ENCODE measurements at regions not wholly inside any gene's neighbourhood (a gene's known extent, or its start where the extent isn't known, plus 50 kb on each side); places are given as distances from the start of the nearest gene placed in this dataset.
"Not testable (repeated sequence)": the region's sequence is repeated elsewhere in the genome, so short reads cannot be mapped to it uniquely, and the experiment has no call there.

GRCh38 chr5:175331173-175332036 is 112.6 kb downstream of the DRD1 start:
- H3K4me1 Mint-ChIP-seq; H3K27ac Mint-ChIP-seq; H3K36me3 Mint-ChIP-seq (ENCODE audit: low read depth); H3K4me3 Mint-ChIP-seq; ATAC-seq (replicated peaks): not testable (repeated sequence)
- Mint-ChIP-seq H3K27me3 (peaks cover 15% of the 10 kb centered on the region), H3K9me3 (peaks cover 10% of the 10 kb centered on the region)

GRCh38 chr5:175329976-175330375 is 114.0 kb downstream of the DRD1 start:
- ATAC-seq (replicated peaks) = no peak
- no peaks in the 10 kb centered on the region for H3K36me3 Mint-ChIP-seq (ENCODE audit: low read depth)
- H3K27ac Mint-ChIP-seq = no peak overlapping the region
- no peak overlapping the region for H3K4me3 Mint-ChIP-seq
- H3K9me3 Mint-ChIP-seq = peaks cover 10% of the 10 kb centered on the region
- no peaks in the 10 kb centered on the region for H3K4me1 Mint-ChIP-seq
- peaks cover 12% of the 10 kb centered on the region for H3K27me3 Mint-ChIP-seq

GRCh38 chr5:175328687-175329086 is 115.3 kb downstream of the DRD1 start:
- Mint-ChIP-seq H3K9me3 (peaks cover 10% of the 10 kb centered on the region), H3K27ac (no peak overlapping the region), H3K4me1 (no peaks in the 10 kb centered on the region), H3K4me3 (no peak overlapping the region), H3K36me3 (ENCODE audit: low read depth) (no peaks in the 10 kb centered on the region), H3K27me3 (peaks cover 16% of the 10 kb centered on the region)
- ATAC-seq (replicated peaks) = no peak

- peaks cover 10% of the 10 kb centered on the region for H3K9me3 Mint-ChIP-seq
- no peaks in the 10 kb centered on the region for H3K4me1 Mint-ChIP-seq
- no peak overlapping the region for H3K4me3 Mint-ChIP-seq
- no peaks in the 10 kb centered on the region for H3K36me3 Mint-ChIP-seq (ENCODE audit: low read depth)
- peaks cover 16% of the 10 kb centered on the region for H3K27me3 Mint-ChIP-seq
- ATAC-seq (replicated peaks) = no peak
- no peak overlapping the region for H3K27ac Mint-ChIP-seq
Measured at GRCh38 chr5:175328176-175328575, 115.8 kb downstream of the DRD1 start.

GRCh38 chr5:175325681-175326080 is 118.3 kb downstream of the DRD1 start:
- H3K4me3 Mint-ChIP-seq = no peak overlapping the region
- peaks cover 18% of the 10 kb centered on the region for H3K27me3 Mint-ChIP-seq
- H3K4me1 Mint-ChIP-seq = no peaks in the 10 kb centered on the region
- ATAC-seq (replicated peaks) = no peak
- peaks cover 6% of the 10 kb centered on the region for H3K9me3 Mint-ChIP-seq
- H3K27ac Mint-ChIP-seq = no peak overlapping the region
- H3K36me3 Mint-ChIP-seq (ENCODE audit: low read depth) = no peaks in the 10 kb centered on the region

GRCh38 chr5:175321927-175322532 is 122.0 kb downstream of the DRD1 start:
- Mint-ChIP-seq H3K36me3 (ENCODE audit: low read depth) (no peaks in the 10 kb centered on the region), H3K27me3 (peaks cover 14% of the 10 kb centered on the region), H3K9me3 (peaks cover 11% of the 10 kb centered on the region), H3K27ac (no peak overlapping the region), H3K4me3 (no peak overlapping the region), H3K4me1 (no peaks in the 10 kb centered on the region)
- ATAC-seq (replicated peaks) = no peak

- H3K9me3 Mint-ChIP-seq = peaks cover 11% of the 10 kb centered on the region
- H3K27ac Mint-ChIP-seq = no peak overlapping the region
- no peaks in the 10 kb centered on the region for H3K36me3 Mint-ChIP-seq (ENCODE audit: low read depth)
- peaks cover 23% of the 10 kb centered on the region for H3K27me3 Mint-ChIP-seq
- no peak for ATAC-seq (replicated peaks)
- H3K4me1 Mint-ChIP-seq = no peaks in the 10 kb centered on the region
- H3K4me3 Mint-ChIP-seq = no peak overlapping the region
Measured at GRCh38 chr5:175319199-175319598, 124.8 kb downstream of the DRD1 start.

- ATAC-seq (replicated peaks) = no peak
Measured at GRCh38 chr5:175317872-175318271, 126.1 kb downstream of the DRD1 start.

GRCh38 chr5:175309218-175309810 is 134.7 kb downstream of the DRD1 start:
- H3K27ac Mint-ChIP-seq = no peak overlapping the region
- no peak for ATAC-seq (replicated peaks)

More at GRCh38 chr5:175317872-175318271, 126.1 kb downstream of the DRD1 start:
- H3K4me1 Mint-ChIP-seq = no peaks in the 10 kb centered on the region
- peaks cover 25% of the 10 kb centered on the region for H3K27me3 Mint-ChIP-seq
- no peak overlapping the region for H3K27ac Mint-ChIP-seq
- H3K36me3 Mint-ChIP-seq (ENCODE audit: low read depth) = no peaks in the 10 kb centered on the region
- peaks cover 11% of the 10 kb centered on the region for H3K9me3 Mint-ChIP-seq
- H3K4me3 Mint-ChIP-seq = no peak overlapping the region

GRCh38 chr5:175308701-175309100 is 135.3 kb downstream of the DRD1 start:
- Mint-ChIP-seq H3K27ac (no peak overlapping the region), H3K27me3 (peaks cover 18% of the 10 kb centered on the region), H3K4me3 (no peak overlapping the region), H3K4me1 (no peaks in the 10 kb centered on the region), H3K36me3 (ENCODE audit: low read depth) (no peaks in the 10 kb centered on the region), H3K9me3 (peaks cover 14% of the 10 kb centered on the region)
- ATAC-seq (replicated peaks) = no peak

More at GRCh38 chr5:175309218-175309810, 134.7 kb downstream of the DRD1 start:
- Mint-ChIP-seq H3K9me3 (peaks cover 8% of the 10 kb centered on the region), H3K4me1 (no peaks in the 10 kb centered on the region), H3K36me3 (ENCODE audit: low read depth) (no peaks in the 10 kb centered on the region), H3K4me3 (no peak overlapping the region), H3K27me3 (peaks cover 24% of the 10 kb centered on the region)

GRCh38 chr5:175306381-175306780 is 137.6 kb downstream of the DRD1 start:
- H3K4me1 Mint-ChIP-seq = no peaks in the 10 kb centered on the region
- H3K36me3 Mint-ChIP-seq (ENCODE audit: low read depth) = no peaks in the 10 kb centered on the region
- H3K27ac Mint-ChIP-seq = no peak overlapping the region
- H3K9me3 Mint-ChIP-seq = peaks cover 16% of the 10 kb centered on the region
- H3K4me3 Mint-ChIP-seq = no peak overlapping the region
- H3K27me3 Mint-ChIP-seq = peaks cover 17% of the 10 kb centered on the region
- no peak for ATAC-seq (replicated peaks)

GRCh38 chr5:175305251-175305650 is 138.7 kb downstream of the DRD1 start:
- H3K9me3 Mint-ChIP-seq = peaks cover 16% of the 10 kb centered on the region
- no peak overlapping the region for H3K27ac Mint-ChIP-seq
- H3K4me3 Mint-ChIP-seq = no peak overlapping the region
- H3K36me3 Mint-ChIP-seq (ENCODE audit: low read depth) = no peaks in the 10 kb centered on the region
- H3K4me1 Mint-ChIP-seq = no peaks in the 10 kb centered on the region
- H3K27me3 Mint-ChIP-seq = peaks cover 17% of the 10 kb centered on the region
- no peak for ATAC-seq (replicated peaks)

GRCh38 chr5:175290379-175290778 is 153.6 kb downstream of the DRD1 start:
- peaks cover 9% of the 10 kb centered on the region for H3K27me3 Mint-ChIP-seq
- H3K4me1 Mint-ChIP-seq = no peaks in the 10 kb centered on the region
- ATAC-seq (replicated peaks) = no peak
- H3K36me3 Mint-ChIP-seq (ENCODE audit: low read depth) = no peaks in the 10 kb centered on the region
- no peak overlapping the region for H3K27ac Mint-ChIP-seq
- no peak overlapping the region for H3K4me3 Mint-ChIP-seq
- peaks cover 4% of the 10 kb centered on the region for H3K9me3 Mint-ChIP-seq

- H3K36me3 Mint-ChIP-seq (ENCODE audit: low read depth) = no peaks in the 10 kb centered on the region
- no peaks in the 10 kb centered on the region for H3K9me3 Mint-ChIP-seq
- H3K4me1 Mint-ChIP-seq = no peaks in the 10 kb centered on the region
- no peak for ATAC-seq (replicated peaks)
- H3K27me3 Mint-ChIP-seq = peaks cover 15% of the 10 kb centered on the region
- no peak overlapping the region for H3K27ac Mint-ChIP-seq
- H3K4me3 Mint-ChIP-seq = no peak overlapping the region
Measured at GRCh38 chr5:175288048-175288621, 155.8 kb downstream of the DRD1 start.
